NCI-H446 treated with DMSO at 0.1 percent for 48 hours (cell line): ENCODE measurements at regions not wholly inside any gene's neighbourhood (a gene's known extent, or its start where the extent isn't known, plus 50 kb on each side); places are given as distances from the start of the nearest gene placed in this dataset.
A peak's percentile ranks its signal among the peaks of the same experiment; 100 is the strongest.
"Not testable (repeated sequence)": the region's sequence is repeated elsewhere in the genome, so short reads cannot be mapped to it uniquely, and the experiment has no call there.

Experiments
- DNase-seq: peaks from one replicate; lab custom pipeline; 2025; lab: John Stamatoyannopoulos, UW

GRCh38 chr4:79266136-79266535 is 59.7 kb downstream of the NAA11 start:
- no peak for DNase-seq

- no peak for DNase-seq
Observed at GRCh38 chr4:79259242-79259641, 66.6 kb downstream of the NAA11 start.

- no peak for DNase-seq
Observed at GRCh38 chr4:79258614-79259176, 67.2 kb downstream of the NAA11 start.

GRCh38 chr4:79257953-79258613 is 67.8 kb downstream of the NAA11 start:
- DNase-seq = no peak

- no peak for DNase-seq
Observed at GRCh38 chr4:79255793-79256192, 70.1 kb downstream of the NAA11 start.

GRCh38 chr4:79253924-79254323 is 71.9 kb downstream of the NAA11 start:
- DNase-seq = peak; percentile 7

- no peak for DNase-seq
Observed at GRCh38 chr4:79253168-79253567, 72.7 kb downstream of the NAA11 start.

GRCh38 chr4:79250887-79251286 is 75.0 kb downstream of the NAA11 start:
- DNase-seq = no peak

GRCh38 chr4:79249881-79250503 is 75.9 kb downstream of the NAA11 start:
- DNase-seq = no peak

- DNase-seq = no peak
Observed at GRCh38 chr4:79248610-79249009, 77.3 kb downstream of the NAA11 start.

GRCh38 chr4:79247695-79248394 is 78.0 kb downstream of the NAA11 start:
- DNase-seq = peak; percentile 64

- not testable (repeated sequence) for DNase-seq
Observed at GRCh38 chr4:79245200-79245940, 80.5 kb downstream of the NAA11 start.

GRCh38 chr4:79241846-79242245 is 84.0 kb downstream of the NAA11 start:
- DNase-seq = peak; percentile 49

GRCh38 chr4:79237851-79238250 is 88.0 kb downstream of the NAA11 start:
- DNase-seq = peak; percentile 79

- no peak for DNase-seq
Observed at GRCh38 chr4:79236785-79237184, 89.1 kb downstream of the NAA11 start.

- no peak for DNase-seq
Observed at GRCh38 chr4:79235095-79235494, 90.8 kb downstream of the NAA11 start.

- no peak for DNase-seq
Observed at GRCh38 chr4:79233820-79234219, 92.0 kb downstream of the NAA11 start.

GRCh38 chr4:79232540-79232939 is 93.3 kb downstream of the NAA11 start:
- DNase-seq = peak; percentile 34

GRCh38 chr4:79227860-79228259 is 98.0 kb downstream of the NAA11 start:
- no peak for DNase-seq

- no peak for DNase-seq
Observed at GRCh38 chr4:79225360-79225759, 100.5 kb downstream of the NAA11 start.

- no peak for DNase-seq
Observed at GRCh38 chr4:79224777-79225104, 101.1 kb downstream of the NAA11 start.

- DNase-seq = no peak
Observed at GRCh38 chr4:79223993-79224776, 101.7 kb downstream of the NAA11 start.
